ENCODE measurements at regions not wholly inside any gene's neighbourhood (a gene's known extent, or its start where the extent isn't known, plus 50 kb on each side); places are given as distances from the start of the nearest gene placed in this dataset.

DNA sequence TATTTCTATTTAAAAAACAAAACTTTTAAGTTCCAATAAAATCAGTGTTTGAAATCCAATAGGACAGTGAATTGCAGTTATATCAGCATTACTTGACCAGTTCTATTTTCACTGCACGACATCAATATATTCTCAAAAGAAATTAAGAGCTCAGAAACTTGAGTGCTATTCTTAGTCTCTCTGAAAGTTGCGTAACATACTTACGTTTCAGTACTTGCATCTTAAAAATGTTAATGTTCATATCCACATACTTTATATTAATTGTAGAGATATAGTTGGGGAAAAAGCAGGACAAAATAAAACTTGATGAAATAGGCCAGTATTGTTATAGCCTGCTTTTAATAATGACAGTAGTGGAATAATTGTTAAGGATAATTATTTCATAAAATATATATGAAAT lies 720.5 kb upstream of the PCDH9 start:
- SMC1A ChIA-PET (ENCODE audit: uncharacterized antibody, unreplicated experiment): no interaction called here
- intact Hi-C loops (cut with micrococcal nuclease; ENCODE audit: unreplicated experiment): no loop called here
- Histone ChIP-seq H3K4me2 (ENCODE audit: control insufficient read depth, insufficient read depth) (no peak overlapping the region), H4K20me1 (ENCODE audit: control insufficient read depth, insufficient read depth) (no peaks in the 10 kb centered on the region), H3K9ac (ENCODE audit: control insufficient read depth, insufficient read depth, low read length) (no peak overlapping the region), H3K79me2 (ENCODE audit: control insufficient read depth, insufficient read depth, low read length) (no peaks in the 10 kb centered on the region), H3K27me3 (replicated peaks in 1 of 2; ENCODE audit: control insufficient read depth in 2 of 2, insufficient read depth in 2 of 2, low read length in 1 of 2) (0 out of 4 replicates have a peak, but pooled peaks cover 0 to 1% of the 10 kb centered on the region in 2 experiments), H3K36me3 (ENCODE audit: control insufficient read depth in 2 of 2, insufficient read depth in 2 of 2, low read length in 1 of 2) (no peaks in the 10 kb centered on the region), H3K4me1 (ENCODE audit: control insufficient read depth, insufficient read depth, low read length) (no peaks in the 10 kb centered on the region), H3K27ac (ENCODE audit: control insufficient read depth, insufficient read depth) (no peak overlapping the region), H3K9me3 (replicated peaks; ENCODE audit: control insufficient read depth, insufficient read depth, low read length) (no peaks in the 10 kb centered on the region), H2AFZ (ENCODE audit: control insufficient read depth, low read depth, low read length) (no peak overlapping the region), H3K4me3 (no peak overlapping the region)
- CTCF ChIA-PET: no interaction called here
- DNase-seq (ENCODE audit: low read depth, low spot score) (no peak), FAIRE-seq (no peak), ATAC-seq (no peak)
- POLR2A ChIA-PET: interaction anchor here (0.7 kb wide), 1 partner anchor 14 kb away, joined by 3 read pairs; no protein-coding TSS in a partner anchor
- in situ Hi-C loops (cut with MboI): no loop called here
- RAD21 ChIA-PET (ENCODE audit: unreplicated experiment): no interaction called here
- 41% methylated on average over 3 of the region's 3 CpGs for WGBS (ENCODE audit: insufficient coverage, insufficient replicate concordance, low lambda C conversion rate, missing lambda C conversion rate)
- TF ChIP-seq RAD21 (IDR thresholded peaks at IDR 0.05; ENCODE audit: insufficient read depth, low read depth, low read length) (no peak), HCFC1 (IDR thresholded peaks at IDR 0.05; ENCODE audit: low read length) (no peak), EP300 (IDR thresholded peaks at IDR 0.05; ENCODE audit: borderline replicate concordance in 1 of 2, control insufficient read depth in 1 of 2, low read depth in 2 of 2, low read length in 2 of 2) (no peak), IRF4 (IDR thresholded peaks at IDR 0.05; ENCODE audit: low read depth, low read length) (no peak), RELA (IDR thresholded peaks at IDR 0.05; ENCODE audit: borderline replicate concordance, partially characterized antibody) (no peak), MEF2A (IDR thresholded peaks at IDR 0.05; ENCODE audit: insufficient read depth, low read depth, low read length) (no peak), FOXK2 (IDR thresholded peaks at IDR 0.05) (no peak), JUNB (IDR thresholded peaks at IDR 0.05) (no peak)
- TF ChIP-seq, protein P1, sequence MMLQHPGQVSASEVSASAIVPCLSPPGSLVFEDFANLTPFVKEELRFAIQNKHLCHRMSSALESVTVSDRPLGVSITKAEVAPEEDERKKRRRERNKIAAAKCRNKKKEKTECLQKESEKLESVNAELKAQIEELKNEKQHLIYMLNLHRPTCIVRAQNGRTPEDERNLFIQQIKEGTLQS (IDR thresholded peaks at IDR 0.05; ENCODE audit: borderline replicate concordance, extremely low read depth, low read depth, low read length): no peak
- BruUV-seq (replicated peaks): no TSS peak
